Vagina (tissue), 2 donors: ENCODE measurements at regions not wholly inside any gene's neighbourhood (a gene's known extent, or its start where the extent isn't known, plus 50 kb on each side); places are given as distances from the start of the nearest gene placed in this dataset.
"Not testable (repeated sequence)": the region's sequence is repeated elsewhere in the genome, so short reads cannot be mapped to it uniquely, and the experiment has no call there.

Experiments
- CTCF ChIP-seq, 3 experiments: fragments of 450-650 bp in 2 of 3; fragments of 200-600 bp in 1 of 3; sonication (generic) in 1 of 3; IDR thresholded peaks; one replicate each; pipeline ENCODE4 v1.5.1; 2017 to 2019; ENCODE audit warnings: antibody characterized with exemption in 3 of 3, mild to moderate bottlenecking in 2 of 3, moderate library complexity in 2 of 3
- POLR2A ChIP-seq, 2 donors: fragments of 450-650 bp; IDR thresholded peaks; one replicate each; pipeline ENCODE4 v1.6.1; 2017; ENCODE audit warnings: antibody characterized with exemption in 2 of 2, mild to moderate bottlenecking in 2 of 2, moderate library complexity in 2 of 2
- POLR2AphosphoS5 ChIP-seq, 2 donors: sonication (generic); formaldehyde crosslinking; IDR thresholded peaks; one replicate each; pipeline ENCODE4 v1.9.0; 2017; ENCODE audit warnings: antibody characterized with exemption in 2 of 2, mild to moderate bottlenecking in 2 of 2, low read depth in 1 of 2; ENCODE audit not compliant: insufficient read depth in 1 of 2

- not testable (repeated sequence) for TF ChIP-seq CTCF (IDR thresholded peaks at IDR 0.05); POLR2AphosphoS5 (IDR thresholded peaks at IDR 0.05; ENCODE audit: insufficient read depth in 1 of 2, low read depth in 1 of 2); POLR2A (IDR thresholded peaks at IDR 0.05)
Observed at GRCh38 chr10:62928763-62929162, 112.6 kb upstream of the EGR2 start.
